ENCODE measurements at regions not wholly inside any gene's neighbourhood (a gene's known extent, or its start where the extent isn't known, plus 50 kb on each side); places are given as distances from the start of the nearest gene placed in this dataset.
A peak's percentile ranks its signal among the peaks of the same experiment; 100 is the strongest.

DNA sequence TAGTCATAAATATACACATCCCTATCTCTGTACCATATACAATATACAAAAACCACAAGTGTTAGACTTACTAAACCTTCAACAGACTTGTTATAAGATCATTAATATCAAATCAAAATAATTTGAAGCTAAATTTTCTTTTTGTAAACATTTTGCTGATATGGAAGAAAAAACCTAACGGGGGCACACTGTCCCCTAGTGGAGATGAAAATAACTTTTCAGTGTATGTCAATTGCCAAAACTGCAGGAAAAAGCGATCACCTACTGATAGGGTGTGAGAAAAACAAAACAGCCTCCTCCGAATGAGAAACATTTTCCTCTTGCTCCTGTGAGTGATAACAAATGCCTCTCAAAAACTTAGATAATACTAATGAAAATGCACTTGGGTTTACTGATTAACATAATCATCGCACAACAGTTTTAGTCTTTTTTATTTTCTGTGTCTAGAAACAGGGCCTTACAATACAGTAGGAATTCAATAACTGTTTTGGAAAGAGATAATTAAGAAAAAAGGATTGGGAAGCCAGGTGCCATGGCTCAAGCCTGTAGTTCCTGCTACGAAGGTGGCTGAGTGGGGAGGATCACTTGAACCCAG, 322.7 kb downstream of the CRPPA start:
- no peaks in the 10 kb centered on the region for H3K27me3 Mint-ChIP-seq (ENCODE audit: low read depth)
- peaks cover 34% of the 10 kb centered on the region for H3K4me1 Mint-ChIP-seq
- H3K4me3 Mint-ChIP-seq = no peak overlapping the region
- peaks cover 14% of the 10 kb centered on the region for H3K9me3 Mint-ChIP-seq
- H3K36me3 Mint-ChIP-seq (ENCODE audit: low read depth) = no peaks in the 10 kb centered on the region
- no peak overlapping the region for H3K27ac Mint-ChIP-seq
- TF ChIP-seq, protein P1, sequence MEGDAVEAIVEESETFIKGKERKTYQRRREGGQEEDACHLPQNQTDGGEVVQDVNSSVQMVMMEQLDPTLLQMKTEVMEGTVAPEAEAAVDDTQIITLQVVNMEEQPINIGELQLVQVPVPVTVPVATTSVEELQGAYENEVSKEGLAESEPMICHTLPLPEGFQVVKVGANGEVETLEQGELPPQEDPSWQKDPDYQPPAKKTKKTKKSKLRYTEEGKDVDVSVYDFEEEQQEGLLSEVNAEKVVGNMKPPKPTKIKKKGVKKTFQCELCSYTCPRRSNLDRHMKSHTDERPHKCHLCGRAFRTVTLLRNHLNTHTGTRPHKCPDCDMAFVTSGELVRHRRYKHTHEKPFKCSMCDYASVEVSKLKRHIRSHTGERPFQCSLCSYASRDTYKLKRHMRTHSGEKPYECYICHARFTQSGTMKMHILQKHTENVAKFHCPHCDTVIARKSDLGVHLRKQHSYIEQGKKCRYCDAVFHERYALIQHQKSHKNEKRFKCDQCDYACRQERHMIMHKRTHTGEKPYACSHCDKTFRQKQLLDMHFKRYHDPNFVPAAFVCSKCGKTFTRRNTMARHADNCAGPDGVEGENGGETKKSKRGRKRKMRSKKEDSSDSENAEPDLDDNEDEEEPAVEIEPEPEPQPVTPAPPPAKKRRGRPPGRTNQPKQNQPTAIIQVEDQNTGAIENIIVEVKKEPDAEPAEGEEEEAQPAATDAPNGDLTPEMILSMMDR (IDR thresholded peaks at IDR 0.05; ENCODE audit: unreplicated experiment in 3 of 3) = peak in 2 of 3 experiments; percentile 41 to 53

DNA sequence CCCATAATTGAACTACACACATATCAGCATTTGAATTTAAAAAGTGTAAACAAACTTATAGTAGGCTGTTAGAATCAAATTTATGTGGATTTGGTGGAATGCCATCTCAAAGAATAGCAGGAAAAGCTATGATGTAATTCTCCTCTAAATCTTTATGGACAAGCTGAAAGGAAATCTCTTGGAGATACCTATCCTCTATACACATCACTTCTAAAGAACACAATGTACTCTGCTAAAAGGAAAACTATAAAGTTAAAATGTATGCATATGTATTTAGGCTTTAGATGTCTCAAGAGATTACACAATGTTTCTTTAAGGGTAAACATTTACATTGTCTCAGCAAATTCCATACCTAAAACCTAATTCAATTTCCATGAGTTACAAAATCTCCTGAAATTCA, 323.3 kb downstream of the CRPPA start:
- Mint-ChIP-seq H3K27me3 (ENCODE audit: low read depth) (no peaks in the 10 kb centered on the region), H3K36me3 (ENCODE audit: low read depth) (no peaks in the 10 kb centered on the region), H3K4me1 (peaks cover 35% of the 10 kb centered on the region), H3K4me3 (no peak overlapping the region), H3K27ac (no peak overlapping the region), H3K9me3 (peaks cover 11% of the 10 kb centered on the region)
- TF ChIP-seq, protein P1 (IDR thresholded peaks at IDR 0.05; ENCODE audit: unreplicated experiment in 3 of 3) = no peak

DNA sequence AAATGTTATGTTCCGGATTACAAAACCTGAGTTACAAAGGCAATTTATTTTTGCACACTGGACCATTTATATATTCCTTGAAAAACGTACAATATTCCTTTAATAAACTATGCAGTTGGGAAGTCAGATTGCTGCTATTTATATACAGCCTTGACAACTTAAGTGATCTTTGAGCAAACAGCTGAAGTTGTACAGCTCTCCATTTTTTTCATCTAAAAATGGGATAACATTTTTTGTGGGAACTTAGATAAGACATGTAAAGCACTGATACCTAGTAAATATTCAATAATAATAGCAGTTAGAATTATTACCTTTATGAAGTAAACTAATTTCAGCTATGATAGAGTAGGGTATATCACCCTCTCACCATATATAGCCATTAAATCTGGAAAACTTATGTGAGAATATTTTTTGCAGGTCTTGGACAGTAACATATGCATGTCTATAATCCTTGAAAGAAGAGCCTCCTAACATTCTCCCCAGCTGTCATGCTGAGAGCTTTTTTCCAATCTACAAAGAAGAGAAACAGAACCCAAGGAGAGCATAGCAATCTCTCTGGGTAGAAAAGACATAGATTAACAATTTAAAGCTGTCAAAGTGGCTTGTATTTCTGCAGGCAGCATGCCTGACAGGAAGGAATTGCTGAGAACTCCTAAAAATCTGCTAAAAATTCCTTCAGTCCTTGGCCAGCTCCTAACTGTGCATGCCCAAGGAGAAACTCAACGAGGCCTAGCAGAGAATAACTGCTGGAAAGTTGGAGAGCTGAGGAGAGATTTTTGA, 326.0 kb downstream of the CRPPA start:
- Mint-ChIP-seq H3K36me3 (ENCODE audit: low read depth) (no peaks in the 10 kb centered on the region), H3K9me3 (no peaks in the 10 kb centered on the region), H3K27me3 (ENCODE audit: low read depth) (no peaks in the 10 kb centered on the region), H3K4me1 (peaks cover 38% of the 10 kb centered on the region), H3K4me3 (no peak overlapping the region), H3K27ac (peak overlapping the region; percentile 72 to 80 (median 77))
- TF ChIP-seq, protein P1 (IDR thresholded peaks at IDR 0.05; ENCODE audit: unreplicated experiment in 3 of 3) = no peak

DNA sequence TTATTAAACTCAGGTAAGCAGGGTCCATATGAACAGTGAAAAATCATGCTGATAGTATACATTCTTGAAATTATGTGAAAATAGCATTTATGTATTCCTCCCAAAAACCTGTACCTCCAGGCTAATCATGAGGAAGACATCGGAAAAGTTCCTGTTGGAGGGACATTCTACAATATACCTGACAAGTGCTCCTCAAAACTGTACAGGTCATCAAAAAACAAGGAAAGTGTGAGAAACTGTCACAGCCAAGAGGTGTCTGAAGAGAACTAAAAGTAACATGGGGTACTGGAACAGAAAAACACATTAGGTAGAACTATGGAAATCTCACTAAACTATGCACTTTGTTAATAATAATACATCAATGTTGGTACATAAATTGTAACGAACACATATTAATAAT, 326.7 kb downstream of the CRPPA start:
- H3K4me1 Mint-ChIP-seq = peaks cover 38% of the 10 kb centered on the region
- H3K36me3 Mint-ChIP-seq (ENCODE audit: low read depth) = no peaks in the 10 kb centered on the region
- no peak overlapping the region for H3K4me3 Mint-ChIP-seq
- H3K27me3 Mint-ChIP-seq (ENCODE audit: low read depth) = no peaks in the 10 kb centered on the region
- TF ChIP-seq, protein P1 (IDR thresholded peaks at IDR 0.05; ENCODE audit: unreplicated experiment in 3 of 3) = no peak
- H3K9me3 Mint-ChIP-seq = no peaks in the 10 kb centered on the region
- H3K27ac Mint-ChIP-seq = peak overlapping the region; percentile 44 to 80 (median 72)

GRCh38 chr7:16092711-16093110, 328.6 kb downstream of the CRPPA start:
- no peaks in the 10 kb centered on the region for H3K27me3 Mint-ChIP-seq (ENCODE audit: low read depth)
- H3K27ac Mint-ChIP-seq = no peak overlapping the region
- H3K9me3 Mint-ChIP-seq = no peaks in the 10 kb centered on the region
- H3K4me3 Mint-ChIP-seq = no peak overlapping the region
- H3K36me3 Mint-ChIP-seq (ENCODE audit: low read depth) = no peaks in the 10 kb centered on the region
- peaks cover 34% of the 10 kb centered on the region for H3K4me1 Mint-ChIP-seq
- TF ChIP-seq, protein P1 (IDR thresholded peaks at IDR 0.05; ENCODE audit: unreplicated experiment in 3 of 3) = no peak

Measured in nephron (organoid).